HepG2 (cell line): ENCODE measurements at regions not wholly inside any gene's neighbourhood (a gene's known extent, or its start where the extent isn't known, plus 50 kb on each side); places are given as distances from the start of the nearest gene placed in this dataset.

ENCODE experiments used
- ATAC-seq: fragments of 200-7000 bp; cut with Tn5 transposase; 3 replicates; pipeline ENCODE4 v1.9.1; 2020; ENCODE audit warnings: mild to moderate bottlenecking, moderate library complexity
- BruUV-seq: library from RNA; stranded (reverse); fragments of 400-500 nt; replicated peaks from 2 replicates; lab custom pipeline; 2021; lab: Mats Ljungman, UMichigan
- CTCF ChIA-PET: fragments of 300-600 bp; formaldehyde crosslinking; extraction: SDS; loops from one replicate; lab custom pipeline; 2021; ENCODE audit warnings: low total read pairs, inconsistent platforms, low intra/inter-chr PET ratio; lab: Yijun Ruan, JAX
- POLR2A ChIA-PET: fragments of 350-600 bp; sonication (Branson Sonifier 250); formaldehyde crosslinking; loops from one replicate; lab custom pipeline; 2020; ENCODE audit warnings: antibody characterized with exemption, inconsistent platforms; lab: Yijun Ruan, JAX
- DNase-seq: peaks from one replicate; pipeline ENCODE4 v3.0.0-alpha.2; 2015; ENCODE audit warnings: low spot score
- FAIRE-seq: peaks from 3 replicates; lab custom pipeline; 2011; peaks lifted over from hg19 to GRCh38; lab: Jason Lieb, UNC
- H2AFZ ChIP-seq: one replicate; pipeline ENCODE4 v1.6.1; 2011; ENCODE audit warnings: low read length, inconsistent platforms
- H3K27ac ChIP-seq: fragments of 300-600 bp; 3 replicates; pipeline ENCODE4 v1.8.0; 2011; ENCODE audit warnings: mixed run types, mild to moderate bottlenecking, mixed read lengths, low read length, inconsistent platforms; ENCODE audit not compliant: insufficient read depth; ENCODE audit errors: extremely low read length
- H3K27me3 ChIP-seq, 2 experiments: fragments of 200-600 bp in 1 of 2; 2 replicates in 1 of 2; 3 replicates in 1 of 2; pipeline versions ENCODE4 v1.6.0 to v1.8.0; 2011; ENCODE audit warnings: low read length in 2 of 2, mild to moderate bottlenecking in 2 of 2, moderate library complexity in 2 of 2, inconsistent platforms in 1 of 2; ENCODE audit not compliant: insufficient read depth in 2 of 2, control insufficient read depth in 1 of 2
- H3K36me3 ChIP-seq, 2 experiments: fragments of 200-600 bp in 1 of 2; replicated peaks in 1 of 2; 2 replicates in 1 of 2; 3 replicates in 1 of 2; pipeline versions ENCODE4 v1.5.1 to v1.8.0; 2011; ENCODE audit warnings: low read length in 2 of 2, inconsistent platforms in 1 of 2; ENCODE audit not compliant: insufficient read depth in 2 of 2, control insufficient read depth in 1 of 2
- H3K4me1 ChIP-seq: 2 replicates; pipeline ENCODE4 v1.5.1; 2012; ENCODE audit warnings: low read length, inconsistent platforms; ENCODE audit not compliant: insufficient read depth
- H3K4me2 ChIP-seq: 2 replicates; pipeline ENCODE4 v1.6.0; 2011; ENCODE audit warnings: low read depth, low read length, inconsistent platforms
- H3K4me3 ChIP-seq, 3 experiments: fragments of 200-600 bp in 1 of 3; sonication (generic), shearing (Covaris generic) in 1 of 3; replicated peaks in 1 of 3; 2 replicates each; pipeline ENCODE4 v1.5.1; 2011 to 2016; ENCODE audit warnings: low read length in 3 of 3, inconsistent platforms in 2 of 3, low read depth in 2 of 3, mild to moderate bottlenecking in 2 of 3, control low read depth in 1 of 3, mixed read lengths in 1 of 3; ENCODE audit not compliant: insufficient read depth in 1 of 3
- H3K79me2 ChIP-seq: one replicate; pipeline ENCODE4 v1.6.1; 2011; ENCODE audit warnings: low read length, inconsistent platforms; ENCODE audit not compliant: insufficient read depth
- H3K9ac ChIP-seq: 2 replicates; pipeline ENCODE4 v1.6.0; 2011; ENCODE audit warnings: mild to moderate bottlenecking, low read depth, low read length, inconsistent platforms; ENCODE audit not compliant: insufficient read depth
- H3K9me3 ChIP-seq: 2 replicates; pipeline ENCODE4 v1.5.1; 2012; ENCODE audit warnings: mild to moderate bottlenecking, low read length
- H4K20me1 ChIP-seq: 2 replicates; pipeline ENCODE4 v1.6.0; 2011; ENCODE audit warnings: inconsistent platforms, mild to moderate bottlenecking, low read length, moderate library complexity; ENCODE audit not compliant: insufficient read depth
- ATM ChIP-seq: fragments of 450-650 bp; IDR thresholded peaks from 2 replicates; pipeline ENCODE4 v1.7.1; 2017; ENCODE audit warnings: mild to moderate bottlenecking, borderline replicate concordance
- GTF2F1 ChIP-seq: fragments of 150-350 bp; IDR thresholded peaks from 2 replicates; pipeline ENCODE4 v1.6.1; 2014; ENCODE audit warnings: low read length
- HDAC1 ChIP-seq: sonication (generic); formaldehyde crosslinking; IDR thresholded peaks from 2 replicates; pipeline ENCODE4 v1.5.1; 2020; ENCODE audit warnings: mild to moderate bottlenecking, missing genetic modification reagents
- HMG20B ChIP-seq: conservative IDR thresholded peaks from 2 replicates; pipeline ENCODE4 v1.6.1; 2016; ENCODE audit warnings: missing genetic modification reagents, missing compliant biosample characterization
- KAT2B ChIP-seq: fragments of 150-350 bp; IDR thresholded peaks from 2 replicates; pipeline ENCODE4 v1.6.1; 2014; ENCODE audit warnings: low read depth, low read length, borderline replicate concordance
- KDM2A ChIP-seq: sonication (generic); formaldehyde crosslinking; IDR thresholded peaks from 2 replicates; pipeline ENCODE4 v1.4.0; 2020; ENCODE audit warnings: low read depth, missing genetic modification reagents, borderline replicate concordance
- NR3C1 ChIP-seq: sonication (generic); formaldehyde crosslinking; IDR thresholded peaks from 2 replicates; pipeline ENCODE4 v1.4.0; 2020; ENCODE audit warnings: missing genetic modification reagents
- SALL1 ChIP-seq: sonication (generic); formaldehyde crosslinking; IDR thresholded peaks from 2 replicates; pipeline ENCODE4 v1.8.0; 2022; ENCODE audit warnings: mild to moderate bottlenecking, missing genetic modification reagents
- THAP9 ChIP-seq: sonication (generic); formaldehyde crosslinking; IDR thresholded peaks from 2 replicates; pipeline ENCODE4; 2020; ENCODE audit warnings: missing genetic modification reagents, mild to moderate bottlenecking, borderline replicate concordance
- YEATS2 ChIP-seq: sonication (generic); formaldehyde crosslinking; IDR thresholded peaks from 2 replicates; pipeline ENCODE4 v1.4.0; 2020; ENCODE audit warnings: missing genetic modification reagents, borderline replicate concordance
- ZC3H4 ChIP-seq: sonication (generic); formaldehyde crosslinking; IDR thresholded peaks from 2 replicates; pipeline ENCODE4 v1.4.0; 2020; ENCODE audit warnings: missing genetic modification reagents, borderline replicate concordance
- ZNF296 ChIP-seq: sonication (generic); formaldehyde crosslinking; conservative IDR thresholded peaks from 2 replicates; pipeline ENCODE4 v1.5.0; 2020; ENCODE audit warnings: mild to moderate bottlenecking, missing genetic modification reagents
- ZNF883 ChIP-seq: sonication (generic); formaldehyde crosslinking; IDR thresholded peaks from 2 replicates; pipeline ENCODE4 v1.5.1; 2020; ENCODE audit warnings: mild to moderate bottlenecking, missing genetic modification reagents; ENCODE audit errors: not compliant biosample characterization
- ZSCAN31 ChIP-seq: sonication (generic); formaldehyde crosslinking; IDR thresholded peaks from 2 replicates; pipeline ENCODE4 v1.5.0; 2020; ENCODE audit warnings: low read depth, mild to moderate bottlenecking, missing genetic modification reagents
- WGBS: methylation state at CpG from one replicate; pipeline ENCODE4 v1.1.6; 2017; ENCODE audit warnings: low lambda C conversion rate; 5-methylcytosine and 5-hydroxymethylcytosine counted together
- in situ Hi-C: cut with HindIII; loops from 2 replicates; pipeline ENCODE4 v1.10.0; 2017; ENCODE audit warnings: low pct_unique_long_range_greater_than_20kb; ENCODE audit not compliant: extremely low pct_ligation_motif_present
- intact Hi-C: fragments of 100-400 bp; cut with micrococcal nuclease; formaldehyde crosslinking; loops from one replicate; pipeline ENCODE4 v1.10.0; 2022; ENCODE audit not compliant: unreplicated experiment

GRCh38 chr12:115185506-115185905, 501.5 kb upstream of the TBX3 start:
- FAIRE-seq (no peak), ATAC-seq (no peak), DNase-seq (no peak)
- Histone ChIP-seq H3K4me2 (no peak overlapping the region), H3K27me3 (peaks cover 3% of the 10 kb centered on the region in 2 experiments; a peak in 1 of 5 replicates), H3K4me1 (no peaks in the 10 kb centered on the region), H3K9me3 (no peaks in the 10 kb centered on the region), H3K36me3 (no peaks in the 10 kb centered on the region), H3K27ac (no peak overlapping the region), H3K4me3 (no peak overlapping the region), H2AFZ (no peak overlapping the region), H3K9ac (no peak overlapping the region), H4K20me1 (no peaks in the 10 kb centered on the region), H3K79me2 (no peaks in the 10 kb centered on the region)
- BruUV-seq, result no TSS peak
- CTCF ChIA-PET, result no interaction called here
- TF ChIP-seq ATM, result no peak
- TF ChIP-seq ZNF883 (CRISPR knock-in tag), result no peak
- TF ChIP-seq ZC3H4, result no peak
- TF ChIP-seq SALL1 (CRISPR knock-in tag), result no peak
- no peak for TF ChIP-seq GTF2F1
- 25% methylated on average over 4 of the region's 4 CpGs for WGBS
- intact Hi-C loops (no loop called here), in situ Hi-C loops (no loop called here)
- POLR2A ChIA-PET, result no interaction called here

GRCh38 chr12:115183752-115184151, 499.8 kb upstream of the TBX3 start:
- 35% methylated on average over 3 of the region's 3 CpGs for WGBS
- no peaks in the 10 kb centered on the region for H3K9me3 ChIP-seq
- H3K4me1 ChIP-seq, result no peaks in the 10 kb centered on the region
- H3K9ac ChIP-seq, result no peak overlapping the region
- peaks cover 3% of the 10 kb centered on the region in 2 experiments; a peak in 1 of 5 replicates for H3K27me3 ChIP-seq
- H3K27ac ChIP-seq, result no peak overlapping the region
- POLR2A ChIA-PET, result no interaction called here
- intact Hi-C loops (no loop called here), in situ Hi-C loops (no loop called here)
- ATAC-seq (no peak), DNase-seq (no peak), FAIRE-seq (no peak)
- no peaks in the 10 kb centered on the region for H3K36me3 ChIP-seq
- no peaks in the 10 kb centered on the region for H4K20me1 ChIP-seq
- CTCF ChIA-PET, result no interaction called here
- no peak overlapping the region for H2AFZ ChIP-seq
- no peaks in the 10 kb centered on the region for H3K79me2 ChIP-seq
- no peak overlapping the region for H3K4me3 ChIP-seq
- no TSS peak for BruUV-seq
- H3K4me2 ChIP-seq, result no peak overlapping the region
- TF ChIP-seq ZNF296, result no peak
- TF ChIP-seq KDM2A (CRISPR knock-in tag), result no peak
- no peak for TF ChIP-seq KAT2B
- no peak for TF ChIP-seq ZSCAN31 (CRISPR knock-in tag)
- TF ChIP-seq HDAC1 (CRISPR knock-in tag), result no peak
- no peak for TF ChIP-seq NR3C1
- no peak for TF ChIP-seq YEATS2 (CRISPR knock-in tag)
- no peak for TF ChIP-seq THAP9 (CRISPR knock-in tag)
- TF ChIP-seq HMG20B (CRISPR knock-in tag), result no peak
